Mesenchymal stem cell (in vitro differentiated cells and primary cell): ENCODE measurements at regions not wholly inside any gene's neighbourhood (a gene's known extent, or its start where the extent isn't known, plus 50 kb on each side); places are given as distances from the start of the nearest gene placed in this dataset.

Experiments
- DNase-seq: peaks from one replicate; pipeline ENCODE4 v3.0.0-alpha.2; 2013
- H2AFZ ChIP-seq: one replicate; pipeline ENCODE4 v1.6.1; 2013; ENCODE audit warnings: low read depth, mild to moderate bottlenecking, control low read depth, inconsistent platforms, low read length, moderate library complexity
- H2AK5ac ChIP-seq: 2 replicates; pipeline ENCODE4 v1.6.1; 2013; ENCODE audit warnings: low read length, moderate library complexity, mild to moderate bottlenecking, inconsistent platforms; ENCODE audit not compliant: severe bottlenecking
- H2BK120ac ChIP-seq: one replicate; pipeline ENCODE4 v1.6.1; 2013; ENCODE audit warnings: low read depth, mild to moderate bottlenecking, inconsistent platforms, low read length, moderate library complexity
- H2BK12ac ChIP-seq, 2 experiments: one replicate each; pipeline ENCODE4 v1.6.1; 2013; ENCODE audit warnings: inconsistent platforms in 2 of 2, low read length in 2 of 2, mild to moderate bottlenecking in 2 of 2, moderate library complexity in 2 of 2, control low read depth in 1 of 2
- H2BK15ac ChIP-seq: one replicate; pipeline ENCODE4 v1.6.1; 2013; ENCODE audit warnings: mild to moderate bottlenecking, low read depth, inconsistent platforms; ENCODE audit not compliant: poor library complexity, severe bottlenecking
- H2BK5ac ChIP-seq: 2 replicates; pipeline ENCODE4 v1.6.1; 2013; ENCODE audit warnings: low read depth, mild to moderate bottlenecking, low read length, control low read depth, inconsistent platforms; ENCODE audit not compliant: poor library complexity, severe bottlenecking
- H3K14ac ChIP-seq, 2 experiments: one replicate each; pipeline ENCODE4 v1.6.1; 2013; ENCODE audit warnings: inconsistent platforms in 2 of 2, low read length in 2 of 2, control low read depth in 1 of 2, mild to moderate bottlenecking in 1 of 2, moderate library complexity in 1 of 2
- H3K18ac ChIP-seq, 2 experiments: one replicate each; pipeline ENCODE4 v1.6.1; 2013; ENCODE audit warnings: inconsistent platforms in 2 of 2, low read length in 2 of 2, control low read depth in 1 of 2, low read depth in 1 of 2, mild to moderate bottlenecking in 1 of 2
- H3K23ac ChIP-seq, 2 experiments: one replicate each; pipeline ENCODE4 v1.6.1; 2013; ENCODE audit warnings: inconsistent platforms in 2 of 2, low read length in 2 of 2, mild to moderate bottlenecking in 2 of 2, moderate library complexity in 2 of 2, control low read depth in 1 of 2
- H3K27ac ChIP-seq: 2 replicates; pipeline ENCODE4 v1.5.1; 2013; ENCODE audit warnings: mild to moderate bottlenecking, moderate library complexity, low read length, control low read depth, inconsistent platforms; ENCODE audit not compliant: poor library complexity, severe bottlenecking
- H3K27me3 ChIP-seq, 2 experiments: 2 replicates each; pipeline versions ENCODE4 v1.6.1 to v1.7.0; 2013; ENCODE audit warnings: low read length in 2 of 2, mild to moderate bottlenecking in 2 of 2, moderate library complexity in 2 of 2, control low read depth in 1 of 2, inconsistent platforms in 1 of 2; ENCODE audit not compliant: control insufficient read depth in 1 of 2, insufficient read depth in 1 of 2
- H3K36me3 ChIP-seq, 2 experiments: 2 replicates each; pipeline versions ENCODE4 v1.6.1 to v1.7.0; 2013; ENCODE audit warnings: low read length in 2 of 2, control low read depth in 1 of 2, inconsistent platforms in 1 of 2, low read depth in 1 of 2, mild to moderate bottlenecking in 1 of 2; ENCODE audit not compliant: insufficient read depth in 2 of 2, control insufficient read depth in 1 of 2
- H3K4ac ChIP-seq, 2 experiments: one replicate each; pipeline ENCODE4 v1.6.1; 2013; ENCODE audit warnings: inconsistent platforms in 2 of 2, low read length in 2 of 2, mild to moderate bottlenecking in 2 of 2, moderate library complexity in 2 of 2, control low read depth in 1 of 2, low read depth in 1 of 2
- H3K4me1 ChIP-seq: 2 replicates; pipeline ENCODE4 v1.6.1; 2013; ENCODE audit warnings: low read depth, low read length, control low read depth; ENCODE audit not compliant: control insufficient read depth, insufficient read depth
- H3K4me2 ChIP-seq: 2 replicates; pipeline ENCODE4 v1.6.1; 2013; ENCODE audit warnings: low read length, mild to moderate bottlenecking, inconsistent platforms; ENCODE audit not compliant: poor library complexity, severe bottlenecking
- H3K4me3 ChIP-seq, 2 experiments: 2 replicates each; pipeline versions ENCODE4 v1.5.1 to v1.7.0; 2013; ENCODE audit warnings: low read length in 2 of 2, mild to moderate bottlenecking in 2 of 2, control low read depth in 1 of 2, low read depth in 1 of 2; ENCODE audit not compliant: insufficient read depth in 1 of 2
- H3K79me1 ChIP-seq: replicated peaks from 2 replicates; pipeline ENCODE4 v1.6.1; 2013; ENCODE audit warnings: mild to moderate bottlenecking, control low read depth, low read length, inconsistent platforms; ENCODE audit not compliant: poor library complexity, severe bottlenecking
- H3K9ac ChIP-seq: 2 replicates; pipeline ENCODE4 v1.7.0; 2013; ENCODE audit warnings: mild to moderate bottlenecking, low read length, moderate library complexity
- H3K9me3 ChIP-seq: 2 replicates; pipeline ENCODE4 v1.7.0; 2013; ENCODE audit warnings: mild to moderate bottlenecking, low read length; ENCODE audit not compliant: control insufficient read depth
- H4K8ac ChIP-seq: one replicate; pipeline ENCODE4 v1.6.1; 2013; ENCODE audit warnings: inconsistent platforms, mild to moderate bottlenecking, low read length, moderate library complexity
- H4K91ac ChIP-seq: one replicate; pipeline ENCODE4 v1.6.1; 2013; ENCODE audit warnings: mild to moderate bottlenecking, low read length, inconsistent platforms
- WGBS: methylation state at CpG from one replicate; pipeline ENCODE4 v1.1.7; 2013; ENCODE audit warnings: mixed read lengths; 5-methylcytosine and 5-hydroxymethylcytosine counted together

DNA sequence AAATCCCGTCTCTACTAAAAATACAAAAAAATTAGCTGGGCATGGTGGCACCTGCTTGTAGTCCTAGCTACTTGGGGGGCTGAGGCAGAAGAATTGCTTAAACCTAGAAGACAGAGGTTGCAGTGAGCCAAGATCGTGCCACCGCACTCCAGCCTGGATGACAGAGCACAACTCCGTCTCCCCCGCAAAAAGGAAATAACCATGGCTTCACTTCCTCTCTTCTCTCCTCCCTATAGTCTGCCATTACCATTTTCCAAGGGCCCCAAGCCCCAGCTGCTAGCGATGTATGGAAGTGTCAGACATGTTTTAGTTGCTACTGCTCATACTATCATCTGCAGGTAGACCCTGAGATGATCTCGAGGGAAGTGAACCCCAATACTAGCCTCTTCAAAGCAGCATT lies 177.3 kb upstream of the FAM9B start:
- no peak overlapping the region for H3K4ac ChIP-seq
- no peaks in the 10 kb centered on the region for H3K9me3 ChIP-seq
- H3K9ac ChIP-seq, result no peak overlapping the region
- no peak overlapping the region for H2AK5ac ChIP-seq
- WGBS, result 100% methylated on average over 4 of the region's 7 CpGs
- H4K91ac ChIP-seq, result no peak overlapping the region
- no peaks in the 10 kb centered on the region for H3K79me1 ChIP-seq
- H3K23ac ChIP-seq, result no peak overlapping the region
- H3K36me3 ChIP-seq, result no peaks in the 10 kb centered on the region
- no peak overlapping the region for H3K4me3 ChIP-seq
- H3K27me3 ChIP-seq, result peaks cover 0 to 3% of the 10 kb centered on the region in 2 experiments
- H3K14ac ChIP-seq, result no peak overlapping the region
- H3K4me1 ChIP-seq, result no peaks in the 10 kb centered on the region
- no peak overlapping the region for H3K18ac ChIP-seq
- H2AFZ ChIP-seq, result no peak overlapping the region
- H2BK12ac ChIP-seq, result no peak overlapping the region
- no peak for DNase-seq
- H3K27ac ChIP-seq, result no peak overlapping the region
- no peak overlapping the region for H3K4me2 ChIP-seq
- no peak overlapping the region for H4K8ac ChIP-seq
- H2BK15ac ChIP-seq, result no peak overlapping the region
- no peak overlapping the region for H2BK120ac ChIP-seq
- no peak overlapping the region for H2BK5ac ChIP-seq

DNA sequence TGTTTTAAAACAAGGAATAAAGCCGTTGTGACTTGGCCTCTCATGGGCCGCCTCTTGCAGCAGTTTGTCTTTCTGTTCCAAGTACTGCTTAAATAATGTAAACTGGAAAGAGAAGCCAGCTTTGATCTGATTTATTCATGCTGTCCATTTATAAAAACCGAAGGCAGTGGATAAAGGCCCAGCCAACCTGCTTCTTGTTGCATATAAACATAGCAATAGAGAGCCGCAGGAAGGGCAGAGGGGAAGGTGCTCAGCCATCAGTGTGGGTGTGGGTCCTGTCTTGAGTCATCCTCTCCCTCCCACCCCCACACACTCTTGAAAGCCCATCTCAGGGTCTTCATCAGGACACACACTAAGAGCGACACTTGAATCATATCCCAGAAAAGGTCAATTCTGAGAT lies 187.9 kb upstream of the FAM9B start:
- Histone ChIP-seq H3K27ac (no peak overlapping the region), H3K14ac (no peak overlapping the region), H3K27me3 (no peaks in the 10 kb centered on the region), H3K4me1 (no peaks in the 10 kb centered on the region), H2BK12ac (no peak overlapping the region), H2BK5ac (no peak overlapping the region), H2AK5ac (no peak overlapping the region), H4K91ac (no peak overlapping the region), H2BK15ac (no peak overlapping the region), H3K18ac (no peak overlapping the region), H3K9me3 (peaks cover 3% of the 10 kb centered on the region), H2AFZ (no peak overlapping the region), H2BK120ac (no peak overlapping the region), H3K4me3 (no peak overlapping the region), H3K4ac (no peak overlapping the region), H3K79me1 (no peaks in the 10 kb centered on the region), H4K8ac (no peak overlapping the region), H3K4me2 (no peak overlapping the region), H3K36me3 (no peaks in the 10 kb centered on the region), H3K9ac (no peak overlapping the region), H3K23ac (no peak overlapping the region)
- no peak for DNase-seq
- 54% methylated on average over 5 of the region's 5 CpGs for WGBS

DNA sequence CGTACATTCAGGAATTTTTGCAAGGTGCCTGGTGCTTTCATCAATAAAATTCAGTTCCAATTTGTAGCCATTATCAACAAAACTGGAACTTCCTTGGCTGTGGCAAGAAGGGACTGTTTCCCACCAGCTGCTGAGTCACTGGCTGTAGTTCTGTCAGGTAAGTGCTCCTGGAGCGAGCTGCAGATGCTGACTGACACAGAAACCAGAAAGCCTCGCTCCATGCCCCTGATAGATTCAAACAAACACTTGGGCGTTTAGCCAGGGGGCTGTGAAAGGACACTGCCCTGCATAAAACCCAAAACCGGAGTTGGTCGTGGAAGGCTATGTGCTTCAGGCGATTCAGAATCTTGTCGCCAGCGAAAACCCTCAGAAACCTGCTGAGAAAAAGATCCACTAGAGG lies 188.4 kb upstream of the FAM9B start:
- H3K36me3 ChIP-seq, result no peaks in the 10 kb centered on the region
- no peak overlapping the region for H3K4ac ChIP-seq
- no peaks in the 10 kb centered on the region for H3K27me3 ChIP-seq
- no peaks in the 10 kb centered on the region for H3K4me1 ChIP-seq
- no peak overlapping the region for H2BK5ac ChIP-seq
- no peak overlapping the region for H3K9ac ChIP-seq
- no peak overlapping the region for H2BK120ac ChIP-seq
- DNase-seq, result no peak
- no peak overlapping the region for H4K91ac ChIP-seq
- no peak overlapping the region for H3K4me3 ChIP-seq
- 80% methylated on average over 9 of the region's 9 CpGs for WGBS
- H3K79me1 ChIP-seq, result no peaks in the 10 kb centered on the region
- no peak overlapping the region for H2AFZ ChIP-seq
- no peak overlapping the region for H3K18ac ChIP-seq
- H3K27ac ChIP-seq, result no peak overlapping the region
- H2BK15ac ChIP-seq, result no peak overlapping the region
- no peak overlapping the region for H3K14ac ChIP-seq
- no peak overlapping the region for H3K23ac ChIP-seq
- no peak overlapping the region for H4K8ac ChIP-seq
- no peak overlapping the region for H2BK12ac ChIP-seq
- no peak overlapping the region for H2AK5ac ChIP-seq
- peaks cover 3% of the 10 kb centered on the region for H3K9me3 ChIP-seq
- H3K4me2 ChIP-seq, result no peak overlapping the region

DNA sequence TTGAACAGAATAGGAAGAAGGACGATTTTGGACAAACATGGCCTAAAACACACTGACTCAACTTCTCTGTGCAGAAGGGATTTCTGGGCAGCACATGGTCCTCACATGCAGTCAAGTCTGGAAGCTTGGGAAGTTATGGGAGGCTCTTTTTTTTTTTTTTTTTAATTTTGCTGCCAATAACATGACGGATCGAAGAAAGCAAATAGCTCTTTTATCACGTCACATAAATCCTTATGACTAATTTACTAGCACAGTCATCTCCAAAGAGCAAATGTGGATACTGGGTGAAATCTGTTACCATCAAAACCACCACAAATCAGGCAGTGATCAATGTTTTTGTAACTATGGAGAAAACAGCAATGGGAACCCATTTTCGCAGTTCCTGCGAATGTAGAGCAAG lies 193.3 kb upstream of the FAM9B start:
- no peak overlapping the region for H2BK5ac ChIP-seq
- WGBS, result 100% methylated on average over 3 of the region's 6 CpGs
- H2AFZ ChIP-seq, result no peak overlapping the region

More for the DNA sequence above, 193.3 kb upstream of the FAM9B start:
- Histone ChIP-seq H3K23ac (no peak overlapping the region), H2BK12ac (no peak overlapping the region), H3K36me3 (no peaks in the 10 kb centered on the region), H3K4me2 (no peak overlapping the region), H3K27me3 (no peaks in the 10 kb centered on the region), H3K4me3 (no peak overlapping the region), H3K9me3 (peaks cover 3% of the 10 kb centered on the region), H3K27ac (no peak overlapping the region), H3K14ac (no peak overlapping the region), H3K9ac (no peak overlapping the region), H2AK5ac (no peak overlapping the region), H2BK120ac (no peak overlapping the region), H4K8ac (no peak overlapping the region), H4K91ac (no peak overlapping the region), H3K79me1 (no peaks in the 10 kb centered on the region), H3K18ac (no peak overlapping the region), H3K4me1 (peaks cover 3% of the 10 kb centered on the region), H2BK15ac (no peak overlapping the region), H3K4ac (no peak overlapping the region)
- DNase-seq, result no peak
